Stimulated activated effector memory CD8-positive, alpha-beta T cell treated with anti-CD3 and anti-CD28 coated beads, Interleukin-12 subunit alpha, Interleukin-12 subunit beta, amount 100 ng/mL, for 72 hours (primary cell): ENCODE measurements at regions not wholly inside any gene's neighbourhood (a gene's known extent, or its start where the extent isn't known, plus 50 kb on each side); places are given as distances from the start of the nearest gene placed in this dataset.
"Not testable (repeated sequence)": the region's sequence is repeated elsewhere in the genome, so short reads cannot be mapped to it uniquely, and the experiment has no call there.

Experiments used
- ATAC-seq: fragments of 150-1000 bp; cut with Tn5 transposase; 2 replicates; pipeline ENCODE4 v1.10.0; 2021
- DNase-seq, 2 donors: peaks; one replicate each; pipeline ENCODE4 v3.0.0; 2021 to 2022; ENCODE audit warnings: low spot score in 2 of 2
- H3K27ac Mint-ChIP-seq: one replicate; pipeline ENCODE4 v1.8.0; 2022; ENCODE audit warnings: mild to moderate bottlenecking, mixed read lengths
- H3K36me3 Mint-ChIP-seq: one replicate; pipeline ENCODE4 v1.8.0; 2022; ENCODE audit warnings: mild to moderate bottlenecking, mixed read lengths
- H3K4me1 Mint-ChIP-seq: one replicate; pipeline ENCODE4 v1.8.0; 2022; ENCODE audit warnings: mixed read lengths
- H3K4me3 Mint-ChIP-seq: one replicate; pipeline ENCODE4 v1.8.0; 2022; ENCODE audit warnings: mild to moderate bottlenecking, mixed read lengths
- H3K9me3 Mint-ChIP-seq: one replicate; pipeline ENCODE4 v1.8.0; 2022; ENCODE audit warnings: mixed read lengths

DNA sequence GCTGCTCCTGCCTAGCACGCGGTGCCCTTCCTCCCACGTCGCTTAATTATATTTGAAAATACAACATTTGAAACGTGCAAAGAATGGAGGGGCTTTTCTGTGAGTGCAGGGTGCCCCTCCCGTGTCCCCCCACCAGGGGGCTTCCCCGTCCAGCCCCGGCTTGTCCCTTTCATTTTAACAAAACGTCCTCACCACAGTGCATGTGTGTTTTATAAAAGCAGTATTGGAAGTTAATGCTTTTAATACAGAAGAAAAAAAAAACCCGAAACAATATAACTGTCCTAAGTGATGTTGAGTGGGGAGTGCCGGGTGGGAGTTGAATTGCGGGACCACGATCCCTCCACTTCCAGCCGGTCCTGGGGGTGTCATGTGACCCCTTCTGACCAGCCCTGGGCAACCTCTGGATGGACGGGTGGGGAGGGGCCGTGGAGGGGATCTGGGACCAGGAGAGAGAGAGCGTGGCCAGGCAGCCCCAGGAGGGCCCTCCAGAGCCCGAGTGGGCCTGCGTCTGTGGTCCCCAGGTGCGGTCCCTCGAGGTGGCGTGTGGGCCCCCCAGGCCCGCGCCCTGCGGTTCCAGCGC, 155.3 kb downstream of the TMEM121 start:
- not testable (repeated sequence) for H3K27ac Mint-ChIP-seq, H3K9me3 Mint-ChIP-seq, H3K4me3 Mint-ChIP-seq, ATAC-seq, DNase-seq, H3K36me3 Mint-ChIP-seq
- H3K4me1 Mint-ChIP-seq, result peaks cover 13% of the 10 kb centered on the region

GRCh38 chr14:105682442-105682841, 156.1 kb downstream of the TMEM121 start:
- H3K4me3 Mint-ChIP-seq, ATAC-seq, DNase-seq, H3K9me3 Mint-ChIP-seq, H3K36me3 Mint-ChIP-seq: not testable (repeated sequence)
- Mint-ChIP-seq H3K4me1 (peaks cover 15% of the 10 kb centered on the region), H3K27ac (peak overlapping the region; percentile 58)

GRCh38 chr14:105682956-105683570, 156.7 kb downstream of the TMEM121 start:
- ATAC-seq (no peak), DNase-seq (no peak)
- Mint-ChIP-seq H3K9me3 (peaks cover 3% of the 10 kb centered on the region), H3K4me1 (peaks cover 19% of the 10 kb centered on the region), H3K27ac (peak overlapping the region; percentile 58), H3K36me3 (no peaks in the 10 kb centered on the region), H3K4me3 (no peak overlapping the region)

- not testable (repeated sequence) for H3K27ac Mint-ChIP-seq, DNase-seq, ATAC-seq, H3K9me3 Mint-ChIP-seq, H3K36me3 Mint-ChIP-seq, H3K4me3 Mint-ChIP-seq
- peaks cover 24% of the 10 kb centered on the region for H3K4me1 Mint-ChIP-seq
These were observed 157.7 kb downstream of the TMEM121 start for GRCh38 chr14:105684056-105684455.

- H3K4me3 Mint-ChIP-seq, DNase-seq, ATAC-seq, H3K9me3 Mint-ChIP-seq, H3K36me3 Mint-ChIP-seq: not testable (repeated sequence)
- Mint-ChIP-seq H3K27ac (peak overlapping the region; percentile 7), H3K4me1 (peaks cover 25% of the 10 kb centered on the region)
These were observed 158.2 kb downstream of the TMEM121 start for GRCh38 chr14:105684597-105684996.

- Mint-ChIP-seq H3K4me3 (no peak overlapping the region), H3K27ac (peak overlapping the region; percentile 7), H3K4me1 (peaks cover 25% of the 10 kb centered on the region), H3K36me3 (no peaks in the 10 kb centered on the region), H3K9me3 (peaks cover 3% of the 10 kb centered on the region)
- ATAC-seq, result no peak
- DNase-seq, result no peak
These were observed 158.6 kb downstream of the TMEM121 start for GRCh38 chr14:105685003-105685402.

GRCh38 chr14:105685605-105686004, 159.2 kb downstream of the TMEM121 start:
- H3K9me3 Mint-ChIP-seq, H3K4me3 Mint-ChIP-seq, DNase-seq, H3K36me3 Mint-ChIP-seq, ATAC-seq, H3K27ac Mint-ChIP-seq: not testable (repeated sequence)
- H3K4me1 Mint-ChIP-seq, result peaks cover 25% of the 10 kb centered on the region

DNA sequence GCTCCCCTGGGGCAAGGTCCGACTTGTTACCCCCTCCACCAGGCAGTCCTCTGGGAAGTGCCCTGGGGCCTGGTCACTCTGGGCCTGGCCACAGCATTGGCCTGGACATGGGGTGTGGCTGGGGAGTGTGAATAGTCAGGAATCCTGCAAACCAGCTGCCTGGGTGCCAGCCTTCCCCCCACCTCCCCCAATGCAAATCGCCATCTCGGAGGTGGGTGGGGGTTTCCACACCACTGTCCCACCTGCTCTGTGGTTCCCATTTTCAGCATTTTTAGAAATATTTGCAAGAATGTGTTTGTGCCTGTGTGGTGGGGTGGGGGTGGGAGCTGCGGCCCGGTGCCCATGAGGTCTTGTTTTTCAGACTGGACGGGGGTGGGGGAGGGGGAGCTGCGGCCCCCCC, 159.7 kb downstream of the TMEM121 start:
- peaks cover 25% of the 10 kb centered on the region for H3K4me1 Mint-ChIP-seq
- ATAC-seq, H3K4me3 Mint-ChIP-seq, H3K9me3 Mint-ChIP-seq, H3K36me3 Mint-ChIP-seq, DNase-seq, H3K27ac Mint-ChIP-seq: not testable (repeated sequence)

GRCh38 chr14:105686462-105687170, 160.2 kb downstream of the TMEM121 start:
- not testable (repeated sequence) for H3K36me3 Mint-ChIP-seq, H3K9me3 Mint-ChIP-seq, H3K4me3 Mint-ChIP-seq, DNase-seq, H3K27ac Mint-ChIP-seq
- H3K4me1 Mint-ChIP-seq, result peaks cover 25% of the 10 kb centered on the region
- ATAC-seq, result peak; percentile 36

- H3K27ac Mint-ChIP-seq, H3K4me3 Mint-ChIP-seq, DNase-seq, H3K36me3 Mint-ChIP-seq, ATAC-seq, H3K9me3 Mint-ChIP-seq: not testable (repeated sequence)
- H3K4me1 Mint-ChIP-seq, result peaks cover 25% of the 10 kb centered on the region
These were observed 161.0 kb downstream of the TMEM121 start for GRCh38 chr14:105687171-105688022.

DNA sequence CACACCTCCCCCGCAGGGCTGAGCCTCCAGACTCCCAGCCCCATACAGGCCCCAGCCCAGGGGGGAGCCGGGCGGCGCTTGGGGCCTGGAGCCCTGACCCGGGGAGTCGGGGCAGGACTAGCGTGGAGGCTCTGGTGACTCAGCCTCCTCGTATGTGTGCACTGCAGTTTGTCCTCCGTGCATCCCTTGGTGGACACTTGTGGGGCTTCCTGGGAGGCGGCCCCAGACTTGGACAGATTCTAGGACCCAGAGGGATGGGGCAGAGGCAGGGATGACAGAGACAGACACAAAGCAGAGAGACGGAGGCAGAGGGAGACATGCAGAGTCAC, 161.6 kb downstream of the TMEM121 start:
- DNase-seq, H3K27ac Mint-ChIP-seq: not testable (repeated sequence)

GRCh38 chr14:105688664-105689221, 162.4 kb downstream of the TMEM121 start:
- not testable (repeated sequence) for H3K9me3 Mint-ChIP-seq, DNase-seq, H3K4me3 Mint-ChIP-seq, ATAC-seq, H3K27ac Mint-ChIP-seq, H3K36me3 Mint-ChIP-seq
- H3K4me1 Mint-ChIP-seq, result peaks cover 22% of the 10 kb centered on the region

More for the DNA sequence above, 161.6 kb downstream of the TMEM121 start:
- not testable (repeated sequence) for H3K4me3 Mint-ChIP-seq, H3K9me3 Mint-ChIP-seq, H3K36me3 Mint-ChIP-seq
- ATAC-seq, result peak; percentile 61
- peaks cover 21% of the 10 kb centered on the region for H3K4me1 Mint-ChIP-seq

DNA sequence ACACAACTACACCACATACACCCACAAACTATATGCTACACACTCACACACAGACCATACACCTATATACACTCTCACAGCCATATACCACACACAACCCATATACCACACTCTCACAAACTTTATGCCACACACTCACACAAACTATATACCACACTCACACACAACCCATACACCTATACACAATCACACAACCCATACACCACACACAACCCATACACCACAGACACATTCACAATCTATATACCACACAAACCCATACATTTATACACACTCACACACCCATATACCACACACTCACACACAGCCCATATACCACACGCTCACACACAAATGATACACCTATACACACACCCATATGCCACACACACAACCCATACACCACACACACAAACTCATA, 163.3 kb downstream of the TMEM121 start:
- Mint-ChIP-seq H3K4me3 (no peak overlapping the region), H3K4me1 (peaks cover 29% of the 10 kb centered on the region), H3K36me3 (no peaks in the 10 kb centered on the region), H3K9me3 (no peaks in the 10 kb centered on the region), H3K27ac (no peak overlapping the region)
- DNase-seq (no peak), ATAC-seq (no peak)

DNA sequence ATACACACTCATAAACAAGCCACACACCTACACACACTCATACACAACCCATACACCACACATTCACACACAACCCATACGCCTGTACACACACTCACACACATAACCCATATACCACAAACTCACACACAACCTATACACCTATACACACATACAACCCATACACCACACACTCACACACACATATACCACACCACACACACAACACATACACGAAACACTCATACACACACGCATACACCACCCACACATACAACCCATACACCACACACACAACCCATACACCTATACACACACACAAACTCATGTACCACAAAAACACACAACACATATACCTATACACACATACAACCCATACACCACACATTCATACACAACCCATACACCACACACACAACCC, 164.3 kb downstream of the TMEM121 start:
- Mint-ChIP-seq H3K27ac (no peak overlapping the region), H3K4me3 (no peak overlapping the region), H3K36me3 (no peaks in the 10 kb centered on the region), H3K4me1 (peaks cover 33% of the 10 kb centered on the region), H3K9me3 (no peaks in the 10 kb centered on the region)
- ATAC-seq (no peak), DNase-seq (no peak)
